SJCRH30 (cell line): ENCODE measurements at regions not wholly inside any gene's neighbourhood (a gene's known extent, or its start where the extent isn't known, plus 50 kb on each side); places are given as distances from the start of the nearest gene placed in this dataset.

ENCODE experiments used
- DNase-seq, 2 experiments: peaks; one replicate each; pipeline ENCODE4 v3.0.0-alpha.2; 2015 to 2020
- H3K27ac ChIP-seq: fragments of 250-450 bp; sonication (Bioruptor Pico); 2 replicates; pipeline ENCODE4 v1.5.1; 2020; ENCODE audit warnings: mild to moderate bottlenecking, moderate library complexity
- H3K27me3 ChIP-seq: fragments of 250-450 bp; sonication (Bioruptor Pico); 2 replicates; pipeline ENCODE4 v1.5.1; 2020; ENCODE audit warnings: mild to moderate bottlenecking, moderate library complexity
- H3K36me3 ChIP-seq: fragments of 250-450 bp; sonication (Bioruptor Pico); 2 replicates; pipeline ENCODE4 v1.5.1; 2020; ENCODE audit warnings: mild to moderate bottlenecking, moderate library complexity
- H3K4me1 ChIP-seq: fragments of 250-450 bp; sonication (Bioruptor Pico); 2 replicates; pipeline ENCODE4 v1.5.1; 2020; ENCODE audit warnings: mild to moderate bottlenecking, moderate library complexity
- H3K4me3 ChIP-seq: fragments of 250-450 bp; sonication (Bioruptor Pico); 2 replicates; pipeline ENCODE4 v1.5.1; 2020; ENCODE audit warnings: mild to moderate bottlenecking, moderate library complexity
- H3K9me3 ChIP-seq: fragments of 250-450 bp; sonication (Bioruptor Pico); replicated peaks from 2 replicates; pipeline ENCODE4 v1.5.1; 2020; ENCODE audit warnings: mild to moderate bottlenecking, moderate library complexity

GRCh38 chrX:67872958-67873357 lies 329.1 kb downstream of the AR start:
- Histone ChIP-seq H3K4me1 (no peaks in the 10 kb centered on the region), H3K36me3 (no peaks in the 10 kb centered on the region), H3K9me3 (no peaks in the 10 kb centered on the region), H3K4me3 (no peak overlapping the region), H3K27me3 (no peaks in the 10 kb centered on the region), H3K27ac (no peak overlapping the region)
- no peak for DNase-seq

- DNase-seq, result no peak
- no peaks in the 10 kb centered on the region for H3K4me1 ChIP-seq
Measured at GRCh38 chrX:67892401-67892800, 348.6 kb downstream of the AR start.

DNA sequence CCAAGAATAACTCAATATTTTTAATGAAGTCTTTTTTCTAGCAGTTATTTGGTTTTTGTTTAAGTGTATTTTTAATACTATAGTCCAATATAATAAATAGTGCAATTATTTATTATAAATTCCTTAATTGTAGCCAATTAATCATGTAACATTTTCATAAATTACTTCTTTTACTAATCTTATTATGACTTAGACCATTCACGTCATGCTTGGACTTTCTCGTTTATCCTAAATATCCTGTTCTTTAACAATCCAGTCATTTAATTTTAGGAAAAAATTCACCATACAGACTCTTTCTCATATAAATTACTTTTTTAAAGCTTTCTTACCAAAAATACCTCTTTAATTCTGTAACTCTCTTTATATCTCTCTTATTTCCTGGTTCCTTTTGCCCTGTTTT lies 350.1 kb downstream of the AR start:
- Histone ChIP-seq H3K4me3 (no peak overlapping the region), H3K27me3 (no peaks in the 10 kb centered on the region), H3K36me3 (no peaks in the 10 kb centered on the region), H3K27ac (no peak overlapping the region), H3K9me3 (no peaks in the 10 kb centered on the region), H3K4me1 (no peaks in the 10 kb centered on the region)
- peak in 1 of 2 experiments; percentile 6 for DNase-seq

More at GRCh38 chrX:67892401-67892800, 348.6 kb downstream of the AR start:
- Histone ChIP-seq H3K4me3 (no peak overlapping the region), H3K27me3 (no peaks in the 10 kb centered on the region), H3K9me3 (no peaks in the 10 kb centered on the region), H3K36me3 (no peaks in the 10 kb centered on the region), H3K27ac (no peak overlapping the region)

- no peaks in the 10 kb centered on the region for H3K4me1 ChIP-seq
Measured at GRCh38 chrX:67917421-67918010, 373.7 kb downstream of the AR start.

GRCh38 chrX:67922966-67923365 lies 379.1 kb downstream of the AR start:
- no peak overlapping the region for H3K4me3 ChIP-seq
- DNase-seq, result no peak
- no peaks in the 10 kb centered on the region for H3K4me1 ChIP-seq
- no peaks in the 10 kb centered on the region for H3K9me3 ChIP-seq
- no peaks in the 10 kb centered on the region for H3K36me3 ChIP-seq
- no peak overlapping the region for H3K27ac ChIP-seq
- H3K27me3 ChIP-seq, result no peaks in the 10 kb centered on the region

More at GRCh38 chrX:67917421-67918010, 373.7 kb downstream of the AR start:
- Histone ChIP-seq H3K36me3 (no peaks in the 10 kb centered on the region), H3K4me3 (no peak overlapping the region), H3K27me3 (no peaks in the 10 kb centered on the region), H3K27ac (no peak overlapping the region), H3K9me3 (no peaks in the 10 kb centered on the region)
- DNase-seq, result peak; percentile 3 to 16

DNA sequence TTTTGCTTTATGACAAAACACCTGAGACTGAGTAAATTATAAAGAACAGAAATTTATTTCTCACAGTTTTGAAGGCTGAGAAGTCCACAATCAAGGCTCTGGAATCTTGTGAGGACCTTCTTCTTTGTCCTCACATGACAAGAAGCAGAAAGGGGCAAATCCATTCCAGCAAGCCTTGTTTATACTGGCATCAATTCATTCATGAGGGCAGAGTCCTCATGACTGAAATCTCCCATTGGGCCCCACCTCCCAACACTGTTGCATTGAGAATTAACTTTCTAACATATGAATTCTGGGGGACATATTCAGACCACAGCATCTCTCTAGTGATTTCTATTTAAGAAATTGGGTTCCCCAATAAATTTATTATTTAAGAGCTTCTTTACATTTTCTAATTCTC lies 395.4 kb downstream of the AR start:
- Histone ChIP-seq H3K36me3 (no peaks in the 10 kb centered on the region), H3K4me3 (no peak overlapping the region), H3K27ac (no peak overlapping the region), H3K4me1 (no peaks in the 10 kb centered on the region), H3K27me3 (no peaks in the 10 kb centered on the region), H3K9me3 (no peaks in the 10 kb centered on the region)
- DNase-seq, result no peak

DNA sequence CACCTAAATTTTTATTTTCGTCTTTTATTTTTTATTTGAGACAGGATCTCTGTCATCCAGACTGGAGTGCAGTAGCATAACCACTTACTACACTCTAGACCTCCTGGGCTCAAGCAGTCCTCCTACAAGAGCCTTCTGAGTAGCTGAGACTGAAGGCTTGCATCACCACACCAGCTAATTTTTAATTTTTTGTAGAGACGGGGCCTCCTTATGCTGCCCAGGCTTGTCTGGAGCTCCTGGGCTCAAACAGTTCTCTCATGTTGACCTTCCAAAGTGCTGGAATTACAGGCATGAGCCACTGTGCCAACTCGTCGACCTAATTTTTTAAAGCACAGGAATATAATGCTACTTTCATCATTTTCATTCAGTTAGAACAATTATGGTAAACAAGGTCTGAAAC lies 405.4 kb downstream of the AR start:
- no peak overlapping the region for H3K27ac ChIP-seq
- H3K9me3 ChIP-seq, result no peaks in the 10 kb centered on the region
- no peaks in the 10 kb centered on the region for H3K36me3 ChIP-seq
- H3K4me3 ChIP-seq, result no peak overlapping the region
- DNase-seq, result no peak
- no peaks in the 10 kb centered on the region for H3K27me3 ChIP-seq
- no peaks in the 10 kb centered on the region for H3K4me1 ChIP-seq

DNA sequence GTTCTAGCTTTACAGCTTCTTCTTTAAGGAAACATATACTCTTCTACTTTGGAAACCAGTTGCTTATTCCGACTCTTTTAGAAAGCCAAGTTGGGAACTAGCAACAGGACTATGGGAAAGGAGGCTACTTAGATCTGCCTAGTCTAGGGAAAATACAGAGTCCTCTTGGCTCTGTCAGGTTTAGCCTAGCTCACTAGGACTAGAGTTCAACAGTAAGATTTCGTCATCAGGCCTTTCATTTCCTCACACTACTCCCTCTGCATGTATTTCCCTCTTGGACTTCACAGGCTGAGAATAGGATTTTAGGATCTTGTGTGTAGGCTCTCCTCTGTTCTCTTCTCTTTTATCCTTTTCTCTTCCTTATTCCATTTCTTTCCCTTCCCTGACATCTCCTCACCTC lies 409.8 kb downstream of the AR start:
- H3K4me3 ChIP-seq, result no peak overlapping the region
- H3K27ac ChIP-seq, result no peak overlapping the region
- no peak for DNase-seq
- no peaks in the 10 kb centered on the region for H3K27me3 ChIP-seq
- no peaks in the 10 kb centered on the region for H3K36me3 ChIP-seq
- no peaks in the 10 kb centered on the region for H3K4me1 ChIP-seq
- H3K9me3 ChIP-seq, result no peaks in the 10 kb centered on the region

DNA sequence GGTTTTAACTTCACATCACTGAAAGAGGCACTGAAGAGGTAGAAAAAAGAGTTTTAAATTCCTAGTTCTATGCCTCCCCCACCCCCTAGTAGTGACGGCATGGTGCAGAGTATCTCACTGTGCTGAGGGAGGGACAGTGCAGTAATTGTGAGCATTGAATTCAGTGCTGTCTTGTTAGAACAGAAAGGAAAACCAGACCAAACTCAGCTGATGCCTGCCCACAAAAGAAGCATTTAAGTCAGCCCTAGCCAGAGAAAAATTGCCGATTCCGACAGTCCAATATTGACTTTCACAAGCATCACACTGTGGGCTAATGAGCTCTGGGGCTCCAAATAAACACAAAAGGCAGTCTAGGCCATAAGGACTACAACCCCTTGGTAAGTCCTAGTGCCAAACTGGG lies 417.7 kb downstream of the AR start:
- DNase-seq, result no peak
- Histone ChIP-seq H3K36me3 (no peaks in the 10 kb centered on the region), H3K4me3 (no peak overlapping the region), H3K4me1 (no peaks in the 10 kb centered on the region), H3K27me3 (no peaks in the 10 kb centered on the region), H3K9me3 (no peaks in the 10 kb centered on the region), H3K27ac (no peak overlapping the region)
